Uterus (tissue), 3 donors: ENCODE measurements at regions not wholly inside any gene's neighbourhood (a gene's known extent, or its start where the extent isn't known, plus 50 kb on each side); places are given as distances from the start of the nearest gene placed in this dataset.

ENCODE experiments used
- DNase-seq, 2 donors: peaks; one replicate each; pipeline ENCODE4 v3.0.0-alpha.2; 2019 to 2020
- H3K27ac ChIP-seq, 2 donors: fragments of 200-600 bp; sonication (generic); 1 replicate in 1 of 2; 2 replicates in 1 of 2; pipeline ENCODE4 v1.5.1; 2016 to 2018
- H3K27me3 ChIP-seq, 2 donors: fragments of 200-600 bp; sonication (generic); one replicate each; pipeline ENCODE4 v1.5.1; 2018 to 2019; ENCODE audit warnings: control low read depth in 1 of 2
- H3K36me3 ChIP-seq, 2 donors: fragments of 200-600 bp; sonication (generic); one replicate each; pipeline ENCODE4 v1.5.1; 2019; ENCODE audit warnings: control low read depth in 1 of 2
- H3K4me1 ChIP-seq, 2 donors: fragments of 200-600 bp; sonication (generic); one replicate each; pipeline ENCODE4 v1.5.1; 2018 to 2019; ENCODE audit warnings: control low read depth in 1 of 2
- H3K4me3 ChIP-seq, 2 donors: fragments of 200-600 bp; sonication (generic); 1 replicate in 1 of 2; 2 replicates in 1 of 2; pipeline ENCODE4 v1.5.1; 2018 to 2019; ENCODE audit warnings: mild to moderate bottlenecking in 1 of 2
- H3K9me3 ChIP-seq, 2 donors: fragments of 200-600 bp; sonication (generic); one replicate each; pipeline ENCODE4 v1.5.1; 2019; ENCODE audit warnings: control low read depth in 1 of 2
- POLR2A ChIP-seq, 2 donors: fragments of 450-650 bp; IDR thresholded peaks; one replicate each; pipeline ENCODE4 v1.6.1; 2016; ENCODE audit warnings: antibody characterized with exemption in 2 of 2, mild to moderate bottlenecking in 1 of 2, moderate library complexity in 1 of 2
- intact Hi-C: fragments of 100-400 bp; cut with DNase I; formaldehyde crosslinking; loops from one replicate; pipeline ENCODE4 v1.15.1; 2023; ENCODE audit warnings: low total_unique reads
- TF ChIP-seq, protein P1 (sequence below), 4 experiments: fragments of 200-600 bp in 2 of 4; fragments of 450-650 bp in 2 of 4; sonication (generic) in 2 of 4; IDR thresholded peaks; one replicate each; pipeline ENCODE4 v1.5.1; 2016 to 2019; ENCODE audit warnings: antibody characterized with exemption in 4 of 4, mild to moderate bottlenecking in 2 of 4, moderate library complexity in 1 of 4
- donor health status: DM: yes; HTN: yes; CAD: no.

DNA sequence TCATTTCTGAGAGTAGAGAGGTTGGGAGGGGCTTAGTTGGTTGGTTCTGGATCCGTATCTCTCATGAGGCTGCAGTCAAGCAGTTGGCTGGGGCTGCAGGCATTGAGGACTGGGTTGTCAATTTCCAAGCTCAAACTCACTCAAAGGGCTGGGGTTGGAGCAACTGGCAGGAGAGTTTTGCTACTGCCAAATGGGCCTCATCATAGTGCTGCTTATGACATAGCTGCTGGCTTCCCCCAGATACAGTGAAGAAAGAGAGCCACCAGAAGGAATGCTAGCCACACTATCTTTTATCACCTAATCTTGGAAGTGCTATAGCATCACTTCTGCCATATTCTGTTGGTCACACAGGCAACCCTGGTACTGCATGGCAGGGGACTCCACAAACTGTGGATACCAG, 363.5 kb upstream of the USP24 start:
- DNase-seq = no peak
- Histone ChIP-seq H3K36me3 (no peaks in the 10 kb centered on the region), H3K4me1 (peaks cover 0 to 7% of the 10 kb centered on the region in 2 donors), H3K27me3 (no peaks in the 10 kb centered on the region), H3K4me3 (no peak overlapping the region), H3K27ac (peak overlapping the region in 1 of 2 donors; percentile 49), H3K9me3 (no peaks in the 10 kb centered on the region)
- no peak for TF ChIP-seq POLR2A (IDR thresholded peaks at IDR 0.05)
- TF ChIP-seq, protein P1, sequence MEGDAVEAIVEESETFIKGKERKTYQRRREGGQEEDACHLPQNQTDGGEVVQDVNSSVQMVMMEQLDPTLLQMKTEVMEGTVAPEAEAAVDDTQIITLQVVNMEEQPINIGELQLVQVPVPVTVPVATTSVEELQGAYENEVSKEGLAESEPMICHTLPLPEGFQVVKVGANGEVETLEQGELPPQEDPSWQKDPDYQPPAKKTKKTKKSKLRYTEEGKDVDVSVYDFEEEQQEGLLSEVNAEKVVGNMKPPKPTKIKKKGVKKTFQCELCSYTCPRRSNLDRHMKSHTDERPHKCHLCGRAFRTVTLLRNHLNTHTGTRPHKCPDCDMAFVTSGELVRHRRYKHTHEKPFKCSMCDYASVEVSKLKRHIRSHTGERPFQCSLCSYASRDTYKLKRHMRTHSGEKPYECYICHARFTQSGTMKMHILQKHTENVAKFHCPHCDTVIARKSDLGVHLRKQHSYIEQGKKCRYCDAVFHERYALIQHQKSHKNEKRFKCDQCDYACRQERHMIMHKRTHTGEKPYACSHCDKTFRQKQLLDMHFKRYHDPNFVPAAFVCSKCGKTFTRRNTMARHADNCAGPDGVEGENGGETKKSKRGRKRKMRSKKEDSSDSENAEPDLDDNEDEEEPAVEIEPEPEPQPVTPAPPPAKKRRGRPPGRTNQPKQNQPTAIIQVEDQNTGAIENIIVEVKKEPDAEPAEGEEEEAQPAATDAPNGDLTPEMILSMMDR (IDR thresholded peaks at IDR 0.05) = no peak
- intact Hi-C loops = no loop called here

DNA sequence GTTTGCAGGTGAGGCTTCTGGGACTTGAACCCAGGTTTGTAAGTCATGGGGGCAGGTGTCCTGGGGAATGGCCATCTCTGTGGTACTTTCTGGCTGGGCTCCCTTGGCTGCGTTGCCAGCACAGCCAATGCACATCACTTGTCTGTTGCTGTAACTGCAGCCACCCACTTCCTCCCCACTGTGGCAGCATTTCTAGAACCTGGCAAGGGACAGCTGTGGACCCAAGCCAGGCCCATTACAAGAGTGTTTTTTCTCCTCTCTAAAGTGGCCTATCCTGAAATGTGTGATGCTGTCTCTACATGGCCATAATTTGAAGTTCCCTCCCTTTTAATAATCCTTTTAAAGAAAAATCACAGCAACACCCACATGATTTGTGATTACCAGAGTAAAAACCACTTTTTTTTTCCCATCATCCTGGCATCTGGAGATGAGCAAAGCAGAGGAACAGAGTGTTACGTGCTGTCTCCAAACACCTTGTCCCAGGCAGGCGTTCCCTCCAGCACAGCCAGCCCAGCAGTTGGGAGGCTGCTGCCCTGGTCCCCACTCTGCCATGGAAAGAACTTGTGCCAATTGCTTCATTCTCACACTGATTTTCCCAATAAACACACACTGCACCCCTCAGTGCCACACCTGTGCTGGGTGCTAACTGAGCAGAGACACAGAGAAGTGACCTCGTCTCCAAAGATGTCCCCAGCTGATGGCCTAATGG, 360.6 kb upstream of the USP24 start:
- no peaks in the 10 kb centered on the region for H3K27me3 ChIP-seq
- no peak overlapping the region for H3K4me3 ChIP-seq
- H3K27ac ChIP-seq = peak overlapping the region; percentile 29 to 56
- H3K36me3 ChIP-seq = no peaks in the 10 kb centered on the region
- TF ChIP-seq, protein P1 (IDR thresholded peaks at IDR 0.05) = no peak
- TF ChIP-seq POLR2A (IDR thresholded peaks at IDR 0.05) = no peak
- H3K9me3 ChIP-seq = no peaks in the 10 kb centered on the region
- intact Hi-C loops = no loop called here
- DNase-seq = peak; percentile 68
- no peaks in the 10 kb centered on the region for H3K4me1 ChIP-seq

DNA sequence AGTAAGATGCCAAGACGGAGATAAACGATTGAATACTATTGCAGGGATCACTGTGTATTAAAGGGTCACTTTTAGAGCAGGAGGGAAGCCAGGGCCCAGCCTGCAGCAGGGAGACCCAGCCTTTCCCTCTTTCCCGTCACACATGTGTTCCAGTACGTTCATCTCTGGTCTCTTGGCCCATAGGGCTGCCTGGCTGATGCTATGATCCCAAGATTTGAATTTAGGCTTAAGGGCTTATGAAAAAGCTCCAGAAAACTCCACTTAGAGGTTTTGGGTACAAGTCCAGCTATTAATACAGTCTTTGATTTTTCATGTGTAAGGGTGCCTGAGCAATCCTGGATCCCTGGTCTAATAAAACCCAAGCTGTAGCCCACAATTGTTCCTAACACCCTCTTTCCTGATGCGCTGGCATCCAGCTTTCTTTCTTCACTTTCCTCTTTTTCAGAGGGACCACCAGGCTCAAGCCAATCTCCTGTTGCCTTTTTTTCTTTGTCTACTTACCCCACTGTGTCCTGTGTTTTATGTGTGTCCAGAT, 359.6 kb upstream of the USP24 start:
- Histone ChIP-seq H3K4me1 (no peaks in the 10 kb centered on the region), H3K4me3 (no peak overlapping the region), H3K27ac (no peak overlapping the region), H3K27me3 (no peaks in the 10 kb centered on the region), H3K36me3 (no peaks in the 10 kb centered on the region), H3K9me3 (no peaks in the 10 kb centered on the region)
- TF ChIP-seq, protein P1 (IDR thresholded peaks at IDR 0.05) = no peak
- TF ChIP-seq POLR2A (IDR thresholded peaks at IDR 0.05) = no peak
- no peak for DNase-seq
- intact Hi-C loops = no loop called here

DNA sequence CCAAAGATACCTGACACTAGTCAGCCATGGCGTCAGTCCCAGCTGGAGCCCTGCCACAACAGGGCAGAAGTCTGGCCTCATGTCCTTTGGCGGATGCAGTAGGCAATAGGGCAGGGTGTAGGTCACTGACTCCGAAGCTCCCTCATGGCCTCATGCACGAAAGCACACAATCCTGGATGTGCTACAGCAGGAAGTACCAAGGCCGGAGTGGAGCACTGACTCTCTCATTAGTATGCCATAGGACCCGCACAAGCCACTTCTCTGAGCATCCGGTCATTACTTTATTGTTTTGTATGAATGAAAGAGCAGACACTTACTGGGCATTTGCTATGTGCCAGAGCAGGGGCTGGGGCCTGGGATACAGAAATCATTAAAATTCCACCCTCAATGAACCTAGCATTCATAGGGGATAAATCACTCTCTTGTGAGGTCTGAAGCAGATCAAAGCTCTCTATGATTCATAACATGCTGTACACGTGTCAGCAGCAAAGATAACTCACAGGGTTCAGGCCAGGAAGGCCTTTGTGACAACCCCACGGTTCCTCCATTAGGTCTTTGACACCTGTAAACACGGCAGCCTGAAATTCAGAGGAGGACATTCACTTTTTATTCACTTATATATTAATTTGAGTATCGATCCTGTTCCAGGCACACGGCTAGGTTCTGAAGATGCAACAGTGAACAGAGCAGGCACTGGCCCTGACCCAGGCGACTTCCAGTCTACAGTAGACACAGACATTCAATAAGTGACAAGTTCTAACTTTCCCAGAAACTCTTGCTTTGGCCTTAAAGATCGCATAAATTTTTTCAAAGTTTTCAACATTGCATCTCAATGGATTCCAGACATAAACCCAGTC, 357.9 kb upstream of the USP24 start:
- TF ChIP-seq, protein P1 (IDR thresholded peaks at IDR 0.05) = no peak
- no peak for TF ChIP-seq POLR2A (IDR thresholded peaks at IDR 0.05)
- Histone ChIP-seq H3K27me3 (no peaks in the 10 kb centered on the region), H3K4me3 (no peak overlapping the region), H3K36me3 (no peaks in the 10 kb centered on the region), H3K4me1 (no peaks in the 10 kb centered on the region), H3K9me3 (no peaks in the 10 kb centered on the region), H3K27ac (no peak overlapping the region)
- no peak for DNase-seq
- intact Hi-C loops = no loop called here

DNA sequence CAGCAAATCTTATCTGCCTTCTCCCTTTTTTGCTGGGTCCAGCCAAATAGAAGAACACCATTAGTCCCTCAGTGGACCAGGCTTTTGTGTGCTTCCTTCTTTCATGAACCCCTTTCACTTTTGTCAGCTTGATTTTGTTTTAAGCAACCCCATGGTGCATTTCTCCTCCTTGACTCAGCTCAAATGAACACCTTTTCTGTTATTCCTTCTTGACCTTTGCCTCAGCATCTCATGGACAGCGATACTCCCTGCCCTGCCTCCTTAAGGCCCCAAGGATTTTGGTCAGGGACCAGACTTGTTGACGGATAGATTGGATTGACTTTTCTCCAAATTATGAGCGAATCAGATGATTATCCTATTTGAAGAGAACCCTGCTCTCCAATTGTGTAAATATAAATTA, 356.6 kb upstream of the USP24 start:
- H3K27me3 ChIP-seq = no peaks in the 10 kb centered on the region
- TF ChIP-seq, protein P1 (IDR thresholded peaks at IDR 0.05) = no peak
- no peak for TF ChIP-seq POLR2A (IDR thresholded peaks at IDR 0.05)
- no peaks in the 10 kb centered on the region for H3K9me3 ChIP-seq
- intact Hi-C loops = no loop called here
- H3K27ac ChIP-seq = no peak overlapping the region
- no peak for DNase-seq
- H3K4me3 ChIP-seq = no peak overlapping the region
- no peaks in the 10 kb centered on the region for H3K36me3 ChIP-seq
- H3K4me1 ChIP-seq = no peaks in the 10 kb centered on the region
